ENCODE measurements at regions not wholly inside any gene's neighbourhood (a gene's known extent, or its start where the extent isn't known, plus 50 kb on each side); places are given as distances from the start of the nearest gene placed in this dataset.

- no peaks in the 10 kb centered on the region for H3K36me3 Mint-ChIP-seq (ENCODE audit: insufficient read depth in 1 of 3, low read depth in 3 of 3)
- TF ChIP-seq, protein P1, sequence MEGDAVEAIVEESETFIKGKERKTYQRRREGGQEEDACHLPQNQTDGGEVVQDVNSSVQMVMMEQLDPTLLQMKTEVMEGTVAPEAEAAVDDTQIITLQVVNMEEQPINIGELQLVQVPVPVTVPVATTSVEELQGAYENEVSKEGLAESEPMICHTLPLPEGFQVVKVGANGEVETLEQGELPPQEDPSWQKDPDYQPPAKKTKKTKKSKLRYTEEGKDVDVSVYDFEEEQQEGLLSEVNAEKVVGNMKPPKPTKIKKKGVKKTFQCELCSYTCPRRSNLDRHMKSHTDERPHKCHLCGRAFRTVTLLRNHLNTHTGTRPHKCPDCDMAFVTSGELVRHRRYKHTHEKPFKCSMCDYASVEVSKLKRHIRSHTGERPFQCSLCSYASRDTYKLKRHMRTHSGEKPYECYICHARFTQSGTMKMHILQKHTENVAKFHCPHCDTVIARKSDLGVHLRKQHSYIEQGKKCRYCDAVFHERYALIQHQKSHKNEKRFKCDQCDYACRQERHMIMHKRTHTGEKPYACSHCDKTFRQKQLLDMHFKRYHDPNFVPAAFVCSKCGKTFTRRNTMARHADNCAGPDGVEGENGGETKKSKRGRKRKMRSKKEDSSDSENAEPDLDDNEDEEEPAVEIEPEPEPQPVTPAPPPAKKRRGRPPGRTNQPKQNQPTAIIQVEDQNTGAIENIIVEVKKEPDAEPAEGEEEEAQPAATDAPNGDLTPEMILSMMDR (conservative IDR thresholded peaks at IDR 0.05): no peak
- no peak overlapping the region for H4K8ac ChIP-seq (replicated peaks; ENCODE audit: insufficient read length, low read depth, low read length)
- H3K9me3 ChIP-seq (ENCODE audit: control insufficient read depth, low read depth, low read length): no peaks in the 10 kb centered on the region
- whole genome bisulfite sequencing (ENCODE audit: extremely low coverage, insufficient read length, low lambda C conversion rate): no CpG with 5 or more reads among the region's 2 CpGs
- H3T11ph ChIP-seq (ENCODE audit: low read length): no peak overlapping the region
- DNase-seq: no peak
- H2AK5ac ChIP-seq (ENCODE audit: insufficient read length, low read length): no peak overlapping the region
- H2BK12ac ChIP-seq (ENCODE audit: insufficient read length, low read depth, low read length): no peak overlapping the region
- no peak overlapping the region for H4K91ac ChIP-seq (ENCODE audit: insufficient read length, low read depth, low read length)
- no peak overlapping the region for H2BK120ac ChIP-seq (ENCODE audit: low read depth, low read length, poor library complexity, severe bottlenecking)
- H3K56ac ChIP-seq (ENCODE audit: insufficient read length, low read depth, low read length): no peak overlapping the region
- no peaks in the 10 kb centered on the region for H3K27me3 ChIP-seq (ENCODE audit: insufficient read depth, low read length)
- H3K14ac ChIP-seq (ENCODE audit: insufficient read depth, low read length): no peak overlapping the region
- H3K4me3 Mint-ChIP-seq: no peak overlapping the region
- no peaks in the 10 kb centered on the region for H3K79me1 ChIP-seq (ENCODE audit: insufficient read depth, low read depth, low read length, poor library complexity, severe bottlenecking)
- H2BK20ac ChIP-seq (ENCODE audit: low read depth, low read length, poor library complexity, severe bottlenecking): no peak overlapping the region
- no peak overlapping the region for H3K27ac ChIP-seq (ENCODE audit: insufficient read length, low read depth, low read length)
- H3K79me2 ChIP-seq (ENCODE audit: insufficient read depth, low read length): no peaks in the 10 kb centered on the region
- H4K5ac ChIP-seq (ENCODE audit: insufficient read length, low read depth, low read length): no peak overlapping the region
- H2BK15ac ChIP-seq (ENCODE audit: low read depth, low read length): no peak overlapping the region
- H3K27me3 Mint-ChIP-seq (ENCODE audit: low read depth): no peaks in the 10 kb centered on the region; the same call in 1 of the 2 replicates
- no peak overlapping the region for H3K27ac Mint-ChIP-seq
- peaks cover 0 to 3% of the 10 kb centered on the region in 2 experiments; a peak in 3 of 4 replicates for H3K4me1 Mint-ChIP-seq
- H3K9ac ChIP-seq (ENCODE audit: extremely low read depth, insufficient read length, low read length): no peak overlapping the region
- H3K4ac ChIP-seq (ENCODE audit: low read depth, low read length): no peak overlapping the region
- H2AFZ ChIP-seq (ENCODE audit: low read length): no peak overlapping the region
- H3K4me1 ChIP-seq (ENCODE audit: insufficient read depth, low read length): no peaks in the 10 kb centered on the region
- no peaks in the 10 kb centered on the region for H3K9me3 Mint-ChIP-seq
- no peak overlapping the region for H2BK5ac ChIP-seq (ENCODE audit: insufficient read length, low read length)
- H4K20me1 ChIP-seq (ENCODE audit: control insufficient read depth, insufficient read depth, insufficient read length): no peaks in the 10 kb centered on the region
- H3K23me2 ChIP-seq (ENCODE audit: insufficient read length, low read depth, low read length, poor library complexity, severe bottlenecking): no peaks in the 10 kb centered on the region
- no peak overlapping the region for H3K23ac ChIP-seq (ENCODE audit: insufficient read length, low read depth, low read length)
- no peak overlapping the region for H3K4me2 ChIP-seq (ENCODE audit: insufficient read depth, insufficient read length, low read length)
- H3K18ac ChIP-seq (ENCODE audit: insufficient read length, low read depth, low read length): no peak overlapping the region
Observed at GRCh38 chr5:17794815-17795214, 160.6 kb downstream of the TAF11L14 start.

Data from H9 (cell line).